ENCODE measurements at regions not wholly inside any gene's neighbourhood (a gene's known extent, or its start where the extent isn't known, plus 50 kb on each side); places are given as distances from the start of the nearest gene placed in this dataset.

GRCh38 chr1:181163662-181164061 is 75.2 kb downstream of the IER5 start:
- no peak for TF ChIP-seq POLR2A (IDR thresholded peaks at IDR 0.05)
- TF ChIP-seq CTCF (IDR thresholded peaks at IDR 0.05), result no peak
- no peak for TF ChIP-seq POLR2AphosphoS5 (IDR thresholded peaks at IDR 0.05)

Measured in suprapubic skin (tissue), 4 donors.